OCI-LY7 (cell line): ENCODE measurements at regions not wholly inside any gene's neighbourhood (a gene's known extent, or its start where the extent isn't known, plus 50 kb on each side); places are given as distances from the start of the nearest gene placed in this dataset.
"Not testable (repeated sequence)": the region's sequence is repeated elsewhere in the genome, so short reads cannot be mapped to it uniquely, and the experiment has no call there.

Experiments
- BruUV-seq: library from RNA; stranded (reverse); fragments of 400-500 nt; replicated peaks from 2 replicates; lab custom pipeline; 2021; lab: Mats Ljungman, UMichigan
- CTCF ChIA-PET: fragments of 300-600 bp; sonication (Branson Sonifier 250); formaldehyde crosslinking; loops from one replicate; lab custom pipeline; 2022; ENCODE audit warnings: antibody characterized with exemption; ENCODE audit not compliant: unreplicated experiment; lab: Charles Lee
- POLR2A ChIA-PET: fragments of 300-600 bp; sonication (Branson Sonifier 250); formaldehyde crosslinking; loops from one replicate; lab custom pipeline; 2022; ENCODE audit warnings: antibody characterized with exemption; lab: Charles Lee
- DNase-seq: peaks from one replicate; pipeline ENCODE4 v3.0.0-alpha.2; 2015; ENCODE audit warnings: low spot score
- H2AFZ ChIP-seq: fragments of 200-600 bp; sonication (generic), shearing (Covaris generic); 2 replicates; pipeline ENCODE4 v1.6.1; 2014; ENCODE audit warnings: mild to moderate bottlenecking, antibody characterized with exemption, low read length, moderate library complexity
- H3K27ac ChIP-seq: fragments of 200-600 bp; sonication (generic); 2 replicates; pipeline ENCODE4 v1.5.1; 2014; ENCODE audit warnings: mixed run types, low read depth, mild to moderate bottlenecking, moderate library complexity, low read length, inconsistent platforms; ENCODE audit not compliant: poor library complexity, severe bottlenecking
- H3K36me3 ChIP-seq: fragments of 200-600 bp; sonication (generic); 2 replicates; pipeline ENCODE4 v1.6.1; 2014; ENCODE audit warnings: mild to moderate bottlenecking, antibody characterized with exemption, low read length, moderate library complexity, mixed read lengths; ENCODE audit not compliant: insufficient read depth
- H3K4me1 ChIP-seq: fragments of 200-600 bp; sonication (generic); 2 replicates; pipeline ENCODE4 v1.5.1; 2014; ENCODE audit warnings: mild to moderate bottlenecking, low read length; ENCODE audit not compliant: insufficient read depth, poor library complexity, severe bottlenecking
- H3K4me2 ChIP-seq: fragments of 200-600 bp; sonication (generic); 2 replicates; pipeline ENCODE4 v1.6.1; 2014; ENCODE audit warnings: mild to moderate bottlenecking, low read length
- H3K4me3 ChIP-seq: fragments of 200-600 bp; sonication (generic); 2 replicates; pipeline ENCODE4 v1.5.1; 2014; ENCODE audit warnings: mild to moderate bottlenecking, low read depth, low read length; ENCODE audit not compliant: poor library complexity, severe bottlenecking
- H3K79me2 ChIP-seq: fragments of 200-600 bp; sonication (generic); 2 replicates; pipeline ENCODE4 v1.6.1; 2016; ENCODE audit warnings: low read depth, mild to moderate bottlenecking, low read length, moderate library complexity, mixed read lengths; ENCODE audit not compliant: insufficient read depth
- H3K9me2 ChIP-seq: fragments of 200-600 bp; sonication (generic); 2 replicates; pipeline ENCODE4 v1.6.1; 2016; ENCODE audit warnings: mild to moderate bottlenecking, low read length, mixed read lengths; ENCODE audit not compliant: insufficient read depth
- H3K9me3 ChIP-seq: fragments of 200-600 bp; sonication (generic); 2 replicates; pipeline ENCODE4 v1.6.1; 2014; ENCODE audit warnings: mild to moderate bottlenecking, mixed run types, low read length, mixed read lengths
- H4K20me1 ChIP-seq: fragments of 200-600 bp; sonication (generic); 2 replicates; pipeline ENCODE4 v1.6.1; 2014; ENCODE audit warnings: mild to moderate bottlenecking, antibody characterized with exemption, low read length, moderate library complexity, mixed read lengths; ENCODE audit not compliant: insufficient read depth
- EZH2phosphoT487 ChIP-seq: fragments of 200-600 bp; sonication (generic); IDR thresholded peaks from 2 replicates; pipeline ENCODE4 v1.6.1; 2018; ENCODE audit warnings: low read depth, borderline replicate concordance, mild to moderate bottlenecking, mixed run types, antibody characterized with exemption, low read length, moderate library complexity, mixed read lengths
- intact Hi-C: fragments of 100-400 bp; cut with micrococcal nuclease; formaldehyde crosslinking; loops from one replicate; pipeline ENCODE4 v1.10.0; 2022; ENCODE audit not compliant: unreplicated experiment
- TF ChIP-seq, protein P1 (sequence below): fragments of 200-600 bp; sonication (generic); conservative IDR thresholded peaks from 2 replicates; pipeline ENCODE4 v1.5.1; 2014; ENCODE audit warnings: mild to moderate bottlenecking, antibody characterized with exemption, low read length, moderate library complexity, mixed read lengths

- CTCF ChIA-PET, result no interaction called here
- Histone ChIP-seq H3K79me2 (no peaks in the 10 kb centered on the region), H3K9me2 (no peaks in the 10 kb centered on the region), H3K36me3 (no peaks in the 10 kb centered on the region), H3K9me3 (no peaks in the 10 kb centered on the region), H4K20me1 (no peaks in the 10 kb centered on the region), H3K4me1 (no peaks in the 10 kb centered on the region), H3K4me3 (no peak overlapping the region), H3K27ac (no peak overlapping the region), H2AFZ (no peak overlapping the region), H3K4me2 (no peak overlapping the region)
- intact Hi-C loops, result no loop called here
- no TSS peak for BruUV-seq
- no peak for DNase-seq
- POLR2A ChIA-PET, result interaction anchor here (0.6 to 1.1 kb wide), 2 partner anchors 21 to 1135 kb away, joined by 3 to 4 read pairs; no protein-coding TSS in a partner anchor
- TF ChIP-seq, protein P1, sequence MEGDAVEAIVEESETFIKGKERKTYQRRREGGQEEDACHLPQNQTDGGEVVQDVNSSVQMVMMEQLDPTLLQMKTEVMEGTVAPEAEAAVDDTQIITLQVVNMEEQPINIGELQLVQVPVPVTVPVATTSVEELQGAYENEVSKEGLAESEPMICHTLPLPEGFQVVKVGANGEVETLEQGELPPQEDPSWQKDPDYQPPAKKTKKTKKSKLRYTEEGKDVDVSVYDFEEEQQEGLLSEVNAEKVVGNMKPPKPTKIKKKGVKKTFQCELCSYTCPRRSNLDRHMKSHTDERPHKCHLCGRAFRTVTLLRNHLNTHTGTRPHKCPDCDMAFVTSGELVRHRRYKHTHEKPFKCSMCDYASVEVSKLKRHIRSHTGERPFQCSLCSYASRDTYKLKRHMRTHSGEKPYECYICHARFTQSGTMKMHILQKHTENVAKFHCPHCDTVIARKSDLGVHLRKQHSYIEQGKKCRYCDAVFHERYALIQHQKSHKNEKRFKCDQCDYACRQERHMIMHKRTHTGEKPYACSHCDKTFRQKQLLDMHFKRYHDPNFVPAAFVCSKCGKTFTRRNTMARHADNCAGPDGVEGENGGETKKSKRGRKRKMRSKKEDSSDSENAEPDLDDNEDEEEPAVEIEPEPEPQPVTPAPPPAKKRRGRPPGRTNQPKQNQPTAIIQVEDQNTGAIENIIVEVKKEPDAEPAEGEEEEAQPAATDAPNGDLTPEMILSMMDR, result no peak
- TF ChIP-seq EZH2phosphoT487, result no peak
These were observed 606.5 kb upstream of the GYPC start for GRCh38 chr2:126049461-126049860.

DNA sequence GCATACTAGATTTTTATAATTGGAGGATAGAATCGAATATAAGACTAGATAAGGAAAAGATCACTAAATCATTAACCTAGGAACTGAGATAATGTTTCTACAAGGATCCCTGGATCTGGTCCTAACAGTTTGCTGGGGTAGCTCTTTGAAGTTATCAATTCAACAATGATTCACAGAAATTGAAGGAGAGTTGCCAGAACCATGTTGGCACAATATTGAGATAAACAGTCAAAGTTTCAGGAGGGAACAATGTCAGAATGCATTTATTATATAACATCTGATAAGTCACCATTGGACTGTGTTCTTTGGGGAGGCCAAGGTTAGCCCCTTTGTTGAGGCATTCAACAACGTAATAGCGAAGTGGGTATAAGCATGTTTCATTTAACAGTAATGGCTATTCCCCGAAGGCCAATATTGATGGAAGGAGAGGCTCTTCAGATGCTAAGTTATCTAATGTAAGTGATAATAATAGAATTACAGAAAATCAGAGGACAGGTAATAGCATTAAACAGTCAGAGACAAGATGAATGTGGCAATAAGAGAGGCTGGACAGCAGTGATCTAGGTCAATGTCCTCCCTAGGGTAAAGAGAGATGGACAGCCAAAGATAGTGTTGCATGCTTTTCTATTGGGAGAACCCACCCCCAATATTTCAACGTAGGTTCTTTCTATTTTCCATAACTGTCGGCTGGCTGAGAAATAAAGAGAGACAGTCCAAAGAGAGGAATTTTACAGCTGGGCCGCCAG is 604.8 kb upstream of the GYPC start:
- Histone ChIP-seq H3K4me3 (no peak overlapping the region), H3K4me2 (no peak overlapping the region), H3K4me1 (no peaks in the 10 kb centered on the region), H3K36me3 (no peaks in the 10 kb centered on the region), H4K20me1 (no peaks in the 10 kb centered on the region), H3K79me2 (no peaks in the 10 kb centered on the region), H3K9me3 (no peaks in the 10 kb centered on the region), H3K9me2 (no peaks in the 10 kb centered on the region), H2AFZ (no peak overlapping the region), H3K27ac (no peak overlapping the region)
- TF ChIP-seq, protein P1, result no peak
- TF ChIP-seq EZH2phosphoT487, result no peak
- intact Hi-C loops, result no loop called here
- BruUV-seq, result no TSS peak
- no peak for DNase-seq
- ChIA-PET POLR2A (no interaction called here), CTCF (no interaction called here)

DNA sequence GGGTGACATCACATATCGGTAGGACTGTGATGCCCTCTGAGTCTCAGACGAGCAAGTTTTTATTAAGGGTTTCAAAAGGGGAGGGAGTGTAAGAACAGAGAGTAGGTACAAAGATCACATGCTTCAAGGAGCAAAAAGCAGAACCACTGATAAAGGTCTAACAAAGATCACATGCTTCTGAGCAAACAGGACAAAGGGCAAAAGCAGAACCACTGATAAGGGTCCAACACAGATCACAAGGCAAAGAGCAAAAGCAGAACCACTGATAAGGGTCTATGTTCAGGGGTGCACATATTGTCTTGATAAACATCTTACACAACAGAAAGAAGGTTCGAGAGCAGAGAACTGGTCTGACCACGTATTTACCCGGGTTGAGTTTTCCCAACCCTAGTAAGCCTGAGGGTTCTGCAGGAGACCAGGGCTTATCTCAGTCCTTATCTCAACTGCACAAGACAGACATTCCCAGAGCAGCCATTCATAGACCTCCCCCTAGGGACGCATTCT is 604.2 kb upstream of the GYPC start:
- H3K9me3 ChIP-seq, BruUV-seq, H4K20me1 ChIP-seq, CTCF ChIA-PET, H3K4me1 ChIP-seq, H3K36me3 ChIP-seq, POLR2A ChIA-PET, H3K9me2 ChIP-seq, H3K79me2 ChIP-seq, DNase-seq, H3K27ac ChIP-seq, H3K4me2 ChIP-seq, H2AFZ ChIP-seq, intact Hi-C loops, H3K4me3 ChIP-seq: not testable (repeated sequence)
